OCI-LY3 (cell line): ENCODE measurements at regions not wholly inside any gene's neighbourhood (a gene's known extent, or its start where the extent isn't known, plus 50 kb on each side); places are given as distances from the start of the nearest gene placed in this dataset.

ENCODE experiments used
- H2AFZ ChIP-seq: fragments of 200-600, 300-600 bp; shearing (Covaris generic); 2 replicates; pipeline ENCODE4 v1.6.0; 2014; ENCODE audit warnings: antibody characterized with exemption, low read depth, low read length
- H3K27ac ChIP-seq: fragments of 200-600, 300-600 bp; sonication (generic); 2 replicates; pipeline ENCODE4 v1.5.1; 2014; ENCODE audit warnings: mild to moderate bottlenecking, low read length, moderate library complexity, mixed read lengths
- H3K27me3 ChIP-seq: fragments of 200-600, 300-600 bp; sonication (generic); 2 replicates; pipeline ENCODE4 v1.6.1; 2014; ENCODE audit warnings: low read depth, low read length, mixed read lengths
- H3K36me3 ChIP-seq: fragments of 200-600, 300-600 bp; sonication (generic); replicated peaks from 2 replicates; pipeline ENCODE3; 2014; ENCODE audit warnings: low read depth, low read length, mixed read lengths
- H3K4me1 ChIP-seq: fragments of 300-600, 200-600 bp; sonication (generic); 2 replicates; pipeline ENCODE4 v1.6.1; 2014; ENCODE audit warnings: low read length, mixed read lengths
- H3K4me2 ChIP-seq: fragments of 200-600, 300-600 bp; sonication (generic); 2 replicates; pipeline ENCODE4 v1.6.1; 2014; ENCODE audit warnings: low read length, mixed read lengths
- H3K4me3 ChIP-seq: fragments of 300-600, 200-600 bp; sonication (generic); 2 replicates; pipeline ENCODE4 v1.5.1; 2014; ENCODE audit warnings: antibody characterized with exemption, mild to moderate bottlenecking, low read length, moderate library complexity
- H3K79me2 ChIP-seq: fragments of 300-600, 200-600 bp; shearing (Covaris generic); 2 replicates; pipeline ENCODE4 v1.6.1; 2014; ENCODE audit warnings: mild to moderate bottlenecking, low read length, mixed read lengths
- H3K9ac ChIP-seq: fragments of 300-600, 200-600 bp; shearing (Covaris generic); 2 replicates; pipeline ENCODE4 v1.6.0; 2014; ENCODE audit warnings: mild to moderate bottlenecking, low read length, moderate library complexity
- H3K9me3 ChIP-seq: fragments of 200-600, 300-600 bp; shearing (Covaris generic); 2 replicates; pipeline ENCODE4 v1.6.1; 2014; ENCODE audit warnings: low read length, mixed read lengths; ENCODE audit not compliant: insufficient read depth
- H4K20me1 ChIP-seq: fragments of 200-600, 300-600 bp; sonication (generic); 2 replicates; pipeline ENCODE4 v1.6.1; 2016; ENCODE audit warnings: low read length, mixed read lengths; ENCODE audit not compliant: insufficient read depth
- EZH2phosphoT487 ChIP-seq: fragments of 200-600 bp; shearing (Covaris generic); IDR thresholded peaks from 2 replicates; pipeline ENCODE4 v1.6.1; 2018; ENCODE audit warnings: antibody characterized with exemption, mixed run types, low read depth
- TF ChIP-seq, protein P1 (sequence below): fragments of 200-600, 300-600 bp; sonication (generic); IDR thresholded peaks from 2 replicates; pipeline ENCODE4 v1.5.1; 2014; ENCODE audit warnings: antibody characterized with exemption, low read length, low read depth

- Histone ChIP-seq H3K4me1 (peaks cover 16% of the 10 kb centered on the region), H3K9ac (no peak overlapping the region), H3K4me3 (no peak overlapping the region), H3K27ac (no peak overlapping the region), H3K36me3 (no peaks in the 10 kb centered on the region), H3K27me3 (no peaks in the 10 kb centered on the region), H4K20me1 (no peaks in the 10 kb centered on the region), H3K9me3 (no peaks in the 10 kb centered on the region), H3K79me2 (no peaks in the 10 kb centered on the region), H3K4me2 (no peak overlapping the region), H2AFZ (no peak overlapping the region)
- TF ChIP-seq, protein P1, sequence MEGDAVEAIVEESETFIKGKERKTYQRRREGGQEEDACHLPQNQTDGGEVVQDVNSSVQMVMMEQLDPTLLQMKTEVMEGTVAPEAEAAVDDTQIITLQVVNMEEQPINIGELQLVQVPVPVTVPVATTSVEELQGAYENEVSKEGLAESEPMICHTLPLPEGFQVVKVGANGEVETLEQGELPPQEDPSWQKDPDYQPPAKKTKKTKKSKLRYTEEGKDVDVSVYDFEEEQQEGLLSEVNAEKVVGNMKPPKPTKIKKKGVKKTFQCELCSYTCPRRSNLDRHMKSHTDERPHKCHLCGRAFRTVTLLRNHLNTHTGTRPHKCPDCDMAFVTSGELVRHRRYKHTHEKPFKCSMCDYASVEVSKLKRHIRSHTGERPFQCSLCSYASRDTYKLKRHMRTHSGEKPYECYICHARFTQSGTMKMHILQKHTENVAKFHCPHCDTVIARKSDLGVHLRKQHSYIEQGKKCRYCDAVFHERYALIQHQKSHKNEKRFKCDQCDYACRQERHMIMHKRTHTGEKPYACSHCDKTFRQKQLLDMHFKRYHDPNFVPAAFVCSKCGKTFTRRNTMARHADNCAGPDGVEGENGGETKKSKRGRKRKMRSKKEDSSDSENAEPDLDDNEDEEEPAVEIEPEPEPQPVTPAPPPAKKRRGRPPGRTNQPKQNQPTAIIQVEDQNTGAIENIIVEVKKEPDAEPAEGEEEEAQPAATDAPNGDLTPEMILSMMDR = no peak
- TF ChIP-seq EZH2phosphoT487 = no peak
Measured at GRCh38 chr9:74117731-74118130, 379.4 kb upstream of the RORB start.

DNA sequence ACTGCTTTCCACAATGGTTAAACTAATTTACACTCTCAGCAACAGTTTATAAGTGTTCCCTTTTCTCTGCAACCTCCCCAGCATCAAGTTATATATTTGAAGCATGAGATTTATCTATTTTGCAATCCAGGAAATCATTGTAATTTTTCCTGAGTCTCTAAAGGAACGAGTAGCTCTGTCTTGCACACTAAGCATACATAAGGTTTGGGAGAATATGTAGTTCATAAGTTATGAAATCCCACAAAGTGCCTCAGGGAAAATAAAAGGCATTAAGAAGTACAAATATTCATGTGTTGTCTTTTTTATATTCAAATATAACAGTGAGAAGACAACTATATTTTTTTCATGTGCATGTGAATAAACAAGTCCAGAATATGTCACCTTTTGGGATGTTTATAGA lies 377.1 kb upstream of the RORB start:
- no peak overlapping the region for H3K27ac ChIP-seq
- no peak overlapping the region for H3K9ac ChIP-seq
- H2AFZ ChIP-seq = no peak overlapping the region
- H3K36me3 ChIP-seq = no peaks in the 10 kb centered on the region
- no peaks in the 10 kb centered on the region for H3K79me2 ChIP-seq
- no peaks in the 10 kb centered on the region for H4K20me1 ChIP-seq
- H3K4me1 ChIP-seq = peaks cover 9% of the 10 kb centered on the region
- no peak overlapping the region for H3K4me3 ChIP-seq
- H3K9me3 ChIP-seq = no peaks in the 10 kb centered on the region
- TF ChIP-seq, protein P1 = no peak
- TF ChIP-seq EZH2phosphoT487 = no peak
- no peak overlapping the region for H3K4me2 ChIP-seq
- H3K27me3 ChIP-seq = no peaks in the 10 kb centered on the region

GRCh38 chr9:74120470-74120869 lies 376.7 kb upstream of the RORB start:
- no peak overlapping the region for H3K4me2 ChIP-seq
- H3K27me3 ChIP-seq = no peaks in the 10 kb centered on the region; the same call in 1 of the 2 replicates
- H3K27ac ChIP-seq = no peak overlapping the region
- no peaks in the 10 kb centered on the region for H4K20me1 ChIP-seq
- H3K9ac ChIP-seq = no peak overlapping the region
- no peak overlapping the region for H3K4me3 ChIP-seq
- no peak for TF ChIP-seq EZH2phosphoT487
- TF ChIP-seq, protein P1 = no peak
- no peaks in the 10 kb centered on the region for H3K79me2 ChIP-seq
- H3K9me3 ChIP-seq = no peaks in the 10 kb centered on the region
- peaks cover 9% of the 10 kb centered on the region for H3K4me1 ChIP-seq
- no peaks in the 10 kb centered on the region for H3K36me3 ChIP-seq
- H2AFZ ChIP-seq = no peak overlapping the region

DNA sequence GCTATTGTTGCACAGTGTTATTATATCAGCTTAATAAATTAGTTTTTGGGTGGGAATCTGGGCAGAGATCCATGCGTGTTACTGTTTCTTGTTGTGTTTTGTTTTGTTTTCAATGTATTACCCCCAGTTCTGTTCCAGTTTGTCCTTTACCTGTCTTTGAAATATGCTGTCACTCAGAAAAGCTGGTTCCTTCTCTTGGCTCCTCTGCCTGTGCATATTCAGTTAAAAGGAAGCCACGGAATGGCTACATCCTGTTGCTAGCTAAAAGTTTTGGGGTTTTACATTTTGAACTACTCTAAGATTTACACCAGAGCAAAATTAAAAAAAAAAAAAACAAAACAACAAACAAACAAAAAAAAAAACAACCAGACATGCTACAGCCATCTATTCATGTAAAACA lies 374.9 kb upstream of the RORB start:
- TF ChIP-seq EZH2phosphoT487 = no peak
- TF ChIP-seq, protein P1 = no peak
- Histone ChIP-seq H3K4me3 (no peak overlapping the region), H4K20me1 (no peaks in the 10 kb centered on the region), H3K36me3 (no peaks in the 10 kb centered on the region), H3K27me3 (no peaks in the 10 kb centered on the region; the same call in 1 of the 2 replicates), H3K4me2 (0 out of 2 replicates have a peak overlapping the region, but pooled peaks have one; percentile 10), H3K4me1 (peaks cover 9% of the 10 kb centered on the region), H3K27ac (no peak overlapping the region), H3K79me2 (no peaks in the 10 kb centered on the region), H3K9me3 (no peaks in the 10 kb centered on the region), H2AFZ (no peak overlapping the region; the same call in 1 of the 2 replicates), H3K9ac (no peak overlapping the region)
